ENCODE measurements at regions not wholly inside any gene's neighbourhood (a gene's known extent, or its start where the extent isn't known, plus 50 kb on each side); places are given as distances from the start of the nearest gene placed in this dataset.
"Not testable (repeated sequence)": the region's sequence is repeated elsewhere in the genome, so short reads cannot be mapped to it uniquely, and the experiment has no call there.

DNA sequence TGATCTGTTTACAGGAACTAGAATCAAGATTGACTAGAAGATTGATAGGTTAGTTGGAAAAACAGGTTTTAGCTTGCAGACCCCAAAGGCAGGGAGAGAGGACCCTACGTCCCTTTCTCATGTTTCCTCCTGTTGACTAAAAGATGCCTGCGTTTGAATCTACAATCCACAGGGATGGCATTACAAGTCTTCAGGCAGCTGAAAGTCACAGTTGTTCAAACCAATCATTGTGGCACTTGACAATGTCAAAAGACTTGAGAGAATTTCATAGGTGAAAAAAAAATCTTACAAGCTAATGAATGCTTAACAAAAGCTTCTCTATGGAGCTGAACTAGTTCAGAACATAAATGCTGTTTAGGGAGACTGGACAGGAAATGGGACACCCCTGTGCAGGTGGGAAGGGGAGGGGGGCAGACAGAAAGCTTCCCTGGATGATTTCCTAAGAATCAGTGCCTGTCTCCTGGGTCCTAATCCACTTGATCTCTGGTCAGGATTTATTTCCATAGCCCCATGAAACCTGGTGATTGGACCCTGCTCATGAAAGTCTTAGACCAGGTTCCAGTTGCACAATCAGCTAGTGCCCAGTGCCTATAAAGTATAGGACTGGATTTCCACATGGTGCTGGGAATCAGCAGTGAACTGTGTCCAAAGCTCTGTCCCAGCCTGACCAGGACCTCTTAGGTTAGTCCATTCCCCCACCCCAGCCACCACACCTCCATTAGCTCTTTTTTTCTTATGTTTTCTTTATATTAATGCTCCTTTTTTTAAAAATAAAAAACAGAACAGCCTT is 91.6 kb upstream of the BCAR3 start:
- no peak for DNase-seq (ENCODE audit: low spot score)

DNA sequence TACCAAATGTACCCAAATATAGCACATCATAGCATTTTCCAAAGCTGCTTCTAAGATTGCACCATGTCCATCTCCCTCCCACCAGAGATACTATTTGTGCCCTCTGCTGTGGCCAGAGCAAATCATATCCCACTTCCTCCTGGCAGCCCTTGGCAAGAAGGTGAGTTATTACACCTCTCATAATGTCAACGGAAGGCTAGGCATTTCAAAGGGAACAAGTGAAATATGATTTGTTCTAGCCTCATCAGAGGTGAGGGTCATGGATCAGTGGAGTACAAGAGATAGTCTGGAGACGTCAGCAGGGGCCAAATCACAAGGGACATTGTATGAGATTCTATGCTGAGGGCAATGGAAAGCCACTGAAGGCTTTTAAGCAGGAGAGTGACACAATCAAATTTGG is 90.2 kb upstream of the BCAR3 start:
- no peak for DNase-seq (ENCODE audit: low spot score)

DNA sequence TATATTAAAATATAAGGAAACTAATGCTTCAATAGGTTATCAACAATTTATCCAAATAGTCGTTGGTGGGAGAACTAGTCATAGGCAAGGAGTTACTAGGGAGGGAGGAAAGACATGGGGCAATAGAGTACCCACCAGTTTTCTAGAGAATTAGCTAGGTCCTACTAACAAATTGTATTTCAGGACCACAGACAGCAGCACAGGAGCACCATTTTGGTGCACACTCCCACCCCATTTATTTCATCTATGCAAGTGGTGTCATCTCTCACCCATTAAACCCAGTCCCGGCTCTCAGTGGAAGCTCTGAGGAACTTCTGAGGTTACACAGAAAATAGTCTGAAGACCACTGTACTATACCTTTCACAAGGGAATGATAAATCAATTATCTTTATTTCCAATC is 89.0 kb upstream of the BCAR3 start:
- peak; percentile 10 for DNase-seq (ENCODE audit: low spot score)

DNA sequence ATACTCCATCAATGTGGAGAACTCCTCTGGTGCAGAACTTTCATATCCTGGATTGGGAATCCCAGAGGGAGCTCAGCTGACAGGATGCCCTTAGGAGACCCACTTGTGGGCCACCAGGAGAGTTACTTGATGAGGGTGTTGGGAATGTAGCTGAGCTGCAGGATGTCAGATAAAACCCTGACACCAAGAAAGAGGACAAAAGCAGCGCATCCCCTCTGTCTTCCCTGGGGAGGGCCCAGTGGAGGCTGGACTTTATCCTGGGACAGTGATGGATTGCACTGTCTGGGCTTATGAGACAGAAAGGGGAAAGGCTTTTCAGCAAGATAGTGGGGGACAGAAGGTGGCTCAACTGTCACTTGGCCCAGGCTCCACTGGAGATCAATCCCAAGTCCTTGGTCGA is 88.1 kb upstream of the BCAR3 start:
- DNase-seq (ENCODE audit: low spot score) = no peak

DNA sequence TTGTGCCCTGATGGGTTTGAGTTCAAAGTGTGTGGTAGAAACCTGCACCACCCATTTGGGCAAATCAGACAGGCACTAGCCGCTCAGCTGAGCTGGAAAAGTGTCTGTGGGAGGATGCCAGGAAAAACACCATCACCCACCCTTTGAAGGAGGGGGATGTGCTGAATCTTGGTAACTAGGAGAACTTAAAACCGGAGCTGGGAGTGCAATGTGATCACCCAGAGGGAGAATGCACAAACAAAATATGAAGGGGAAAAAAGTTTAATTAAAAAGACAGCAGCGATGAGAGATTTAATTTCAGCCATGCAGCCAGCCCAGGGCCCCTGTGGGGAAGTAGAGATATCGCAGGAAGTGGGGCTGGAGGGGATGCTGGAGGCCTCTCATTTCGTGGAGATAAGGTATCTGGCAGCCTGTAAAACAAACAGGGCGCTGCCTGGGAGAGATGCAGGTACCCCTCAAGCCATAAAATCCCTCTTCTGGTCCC is 86.8 kb upstream of the BCAR3 start:
- no peak for DNase-seq (ENCODE audit: low spot score)

DNA sequence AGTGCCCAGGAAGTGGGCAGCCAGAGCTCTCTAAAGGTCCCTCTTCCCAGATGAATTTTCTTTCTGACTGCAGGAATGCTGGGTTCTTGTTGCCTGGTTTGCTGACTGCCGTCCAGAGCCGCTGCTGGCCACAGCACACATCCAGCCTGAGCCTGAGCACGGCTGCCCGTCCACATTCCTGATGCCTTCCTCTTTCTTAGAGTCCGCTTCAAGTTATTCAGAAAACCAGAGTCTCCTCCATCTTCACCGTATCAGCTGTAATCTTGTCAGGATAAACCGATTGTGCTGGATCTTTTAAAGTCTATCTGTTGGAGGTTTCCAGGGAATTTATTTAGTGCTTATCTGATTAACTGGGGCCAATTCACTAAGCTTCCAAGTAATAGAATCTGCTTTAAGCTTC is 84.8 kb upstream of the BCAR3 start:
- DNase-seq (ENCODE audit: low spot score) = no peak

DNA sequence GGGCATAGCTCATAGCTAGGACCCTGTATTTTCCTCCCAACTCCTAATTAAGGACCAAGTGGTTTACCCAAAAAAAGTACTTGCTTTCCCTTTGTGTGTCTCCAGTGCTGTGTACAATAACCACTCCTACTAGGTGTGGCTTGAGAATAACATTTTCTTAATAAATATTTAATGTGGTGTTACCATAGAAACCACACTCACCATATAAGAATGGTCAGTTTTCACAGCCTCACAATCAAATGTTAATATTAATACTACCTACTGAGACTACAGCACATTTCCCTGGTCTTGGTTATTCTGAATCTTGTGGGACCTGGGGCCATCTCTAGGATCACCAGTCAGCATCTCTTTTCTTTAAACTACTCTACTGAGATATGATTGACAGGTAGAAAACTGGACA is 83.5 kb upstream of the BCAR3 start:
- peak; percentile 8 for DNase-seq (ENCODE audit: low spot score)

DNA sequence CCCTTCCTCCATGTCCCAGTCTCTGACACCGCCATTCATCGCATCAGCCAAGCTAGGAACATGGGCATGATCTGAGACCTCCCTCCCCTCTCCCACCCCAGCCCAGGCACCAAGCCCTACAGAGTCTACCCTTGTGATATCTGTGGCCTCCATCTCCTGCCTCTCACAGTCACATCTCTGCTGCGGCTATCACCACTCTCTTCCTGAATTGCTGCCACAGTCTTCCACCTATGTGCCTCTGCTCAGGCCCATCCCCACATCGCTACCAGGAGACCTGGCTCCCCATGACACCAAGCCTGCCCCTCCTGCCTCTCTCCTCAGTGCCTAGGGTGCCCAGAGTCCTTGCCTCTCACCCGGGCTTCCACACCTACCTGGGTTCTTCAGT is 82.7 kb upstream of the BCAR3 start:
- no peak for DNase-seq (ENCODE audit: low spot score)

DNA sequence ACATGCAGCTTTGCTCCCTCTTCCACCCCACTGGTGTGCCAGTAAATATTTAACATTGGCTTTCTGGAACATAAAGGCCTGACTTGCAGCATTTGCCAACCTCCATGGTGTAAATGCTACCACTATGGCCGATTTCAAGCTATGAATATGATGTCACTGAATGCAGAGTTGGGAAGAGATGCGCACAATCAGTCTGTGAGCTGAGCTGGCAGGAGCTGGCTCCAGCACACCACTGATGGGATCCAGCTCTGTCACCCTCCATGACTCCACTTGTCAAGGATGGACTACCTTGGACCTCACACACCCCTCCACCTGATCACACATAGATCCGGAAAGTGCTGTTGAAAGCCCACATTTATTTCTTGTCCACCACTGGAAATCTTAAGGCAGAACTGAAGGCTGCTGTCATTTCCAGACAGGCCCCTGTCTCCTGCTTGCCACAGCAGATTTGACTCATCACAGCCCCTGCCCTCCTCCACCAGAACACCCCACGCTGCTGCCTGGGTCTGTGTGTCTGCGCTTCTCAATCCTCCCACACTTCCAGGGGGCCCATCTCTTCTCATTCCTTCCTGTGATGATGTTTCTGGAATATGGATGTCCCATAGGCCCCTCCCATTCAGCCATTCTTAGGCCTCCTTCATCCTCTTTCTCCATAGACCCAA is 82.2 kb upstream of the BCAR3 start:
- no peak for DNase-seq (ENCODE audit: low spot score)

DNA sequence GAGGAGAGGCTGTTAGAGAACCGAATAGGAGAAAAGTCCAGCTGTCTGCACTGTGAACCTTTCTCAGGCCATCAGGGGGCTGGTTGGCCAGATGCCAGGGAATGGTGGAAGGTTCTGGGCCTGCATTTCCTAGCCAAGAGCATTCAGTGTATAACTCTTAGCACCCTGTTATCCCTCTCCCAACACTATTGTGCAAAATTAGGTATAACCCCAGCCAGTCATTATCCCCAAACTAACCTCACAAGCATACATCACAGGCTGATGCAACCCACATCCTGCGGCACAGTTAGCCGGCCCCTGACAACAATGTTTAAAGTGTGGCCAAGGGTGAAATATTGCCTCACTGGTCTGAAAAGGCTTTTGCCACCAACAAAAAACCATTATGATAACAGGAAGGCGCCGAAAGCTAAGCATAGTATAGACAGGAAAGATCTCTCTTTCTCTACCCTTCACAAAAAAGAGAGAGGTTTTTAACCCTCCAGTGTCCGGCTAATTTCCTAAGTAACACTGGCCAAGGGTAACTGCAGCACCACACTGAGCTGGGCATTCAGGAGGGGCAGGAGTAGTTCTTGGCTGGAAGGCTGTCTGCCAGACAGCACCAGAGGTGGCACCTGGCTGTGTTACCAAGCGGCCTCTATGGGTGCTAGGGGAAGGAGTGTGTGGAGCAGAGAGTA is 77.3 kb upstream of the BCAR3 start:
- DNase-seq (ENCODE audit: low spot score) = peak; percentile 44

DNA sequence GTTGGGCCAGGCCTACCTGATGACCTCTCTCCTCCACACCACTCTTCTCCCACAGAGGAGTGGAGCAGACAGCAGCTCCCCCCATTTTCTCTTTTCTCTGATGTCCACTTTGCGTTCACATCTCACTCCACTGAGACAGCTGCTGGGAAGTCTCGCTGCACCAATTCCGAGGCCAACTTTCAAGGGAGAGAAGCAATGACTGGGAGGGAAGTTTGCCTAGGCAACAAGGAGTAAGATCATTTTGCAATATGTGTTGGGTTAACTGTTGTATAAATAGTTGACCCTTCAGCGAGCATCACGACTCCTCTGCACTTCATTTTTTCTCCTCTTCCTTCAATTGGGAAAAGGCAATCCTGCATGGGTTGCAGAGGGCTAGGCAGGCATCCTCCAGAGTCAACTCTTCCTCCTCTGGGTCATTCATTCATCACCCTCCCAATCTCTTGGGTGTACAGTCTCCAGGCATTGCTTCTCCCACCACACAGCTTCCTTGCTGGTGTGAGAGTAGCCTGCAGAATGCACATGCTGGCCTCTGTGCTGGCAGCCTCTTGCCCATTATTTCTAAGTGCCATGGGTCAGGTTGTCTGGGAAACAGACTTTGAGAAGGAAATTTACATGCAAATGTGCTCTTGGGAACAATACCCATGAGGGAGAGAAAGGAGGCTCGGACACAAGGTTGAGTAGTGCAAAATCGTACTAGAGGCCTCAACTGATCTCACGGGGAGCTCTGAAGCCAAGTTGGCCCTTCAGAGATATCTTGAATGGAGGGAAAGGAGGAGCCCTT is 75.8 kb upstream of the BCAR3 start:
- DNase-seq (ENCODE audit: low spot score) = no peak

DNA sequence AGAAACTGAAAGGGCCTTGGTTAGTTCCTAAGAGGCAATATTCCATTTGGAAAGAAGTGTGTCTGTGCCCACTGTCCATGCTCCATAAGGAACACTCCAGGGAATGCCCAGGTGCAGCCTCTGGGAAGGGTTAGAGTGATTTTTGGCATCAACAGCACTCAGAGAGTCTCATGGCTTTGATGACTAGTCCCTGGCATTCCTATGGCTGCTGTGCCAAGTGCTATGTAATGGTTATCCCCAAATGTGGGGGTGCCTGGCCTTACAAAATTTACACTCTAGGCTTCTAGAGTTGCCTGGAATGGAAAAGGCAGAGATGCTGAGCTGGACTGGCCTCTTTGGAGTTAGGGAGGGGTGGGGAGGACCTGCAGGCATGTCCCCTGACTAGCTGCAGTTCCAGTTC is 75.0 kb upstream of the BCAR3 start:
- no peak for DNase-seq (ENCODE audit: low spot score)

DNA sequence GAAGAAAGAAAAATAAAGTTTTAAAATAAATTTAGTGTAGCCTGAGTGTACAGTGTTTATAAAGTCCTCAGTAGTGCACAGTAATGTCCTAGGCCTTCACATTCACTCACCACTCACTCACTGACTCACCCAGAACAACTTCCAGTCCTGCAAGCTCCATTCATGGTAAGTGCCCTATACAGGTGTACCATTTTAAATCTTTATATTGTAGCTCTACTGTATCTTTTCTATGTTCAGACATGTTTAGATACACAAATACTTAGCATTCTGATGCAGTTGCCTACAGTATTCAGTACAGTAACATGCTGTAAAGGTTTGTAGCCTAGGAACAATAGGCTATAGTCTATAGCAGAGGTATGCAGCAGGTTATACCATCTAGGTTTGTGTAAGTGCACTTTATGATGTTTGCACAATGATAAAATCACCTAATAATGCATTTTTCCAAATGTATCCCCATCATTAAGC is 73.6 kb upstream of the BCAR3 start:
- DNase-seq (ENCODE audit: low spot score) = not testable (repeated sequence)

DNA sequence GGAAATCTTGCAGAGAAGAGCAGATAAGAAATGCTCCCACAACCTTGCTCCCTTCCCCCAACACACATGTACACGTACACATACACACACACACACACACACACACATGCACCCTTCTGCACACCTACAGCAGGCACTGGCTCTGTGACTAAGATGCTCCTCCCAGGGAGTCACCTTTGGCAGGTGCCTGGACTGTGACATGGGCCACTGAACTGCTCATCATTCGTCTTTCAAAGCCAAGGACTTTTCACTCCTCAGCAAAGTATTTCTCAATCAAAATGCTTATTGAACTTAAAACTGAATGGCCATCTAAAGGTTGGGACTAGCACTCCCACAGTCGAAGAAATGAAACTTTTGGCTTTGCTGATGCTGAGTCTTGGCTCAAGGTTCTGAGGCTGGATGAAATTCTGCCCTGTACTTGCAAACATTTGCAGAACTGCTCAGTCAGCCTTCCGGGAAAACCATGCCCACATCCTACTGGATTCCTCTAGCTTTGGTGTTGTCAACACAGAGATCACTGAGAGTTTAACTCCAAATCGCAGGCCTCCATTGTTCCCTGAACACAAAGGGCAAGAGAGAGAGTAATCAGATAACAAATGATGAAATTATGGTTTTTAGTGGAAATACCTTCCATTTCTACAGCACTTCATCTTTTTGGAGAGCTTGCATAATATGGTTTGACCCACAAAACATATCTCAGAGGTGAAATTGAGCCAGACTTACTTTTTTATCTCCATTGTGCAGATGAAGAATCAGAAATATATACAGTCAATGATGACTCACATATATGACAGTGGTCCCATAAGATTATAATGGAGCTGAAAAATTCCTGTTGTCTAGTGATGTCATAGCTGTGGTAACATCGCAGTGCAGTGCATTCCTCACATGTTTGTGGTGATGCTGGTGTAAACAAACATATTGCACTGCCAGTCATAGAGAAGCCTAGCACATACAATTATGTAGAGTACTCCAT is 72.4 kb upstream of the BCAR3 start:
- DNase-seq (ENCODE audit: low spot score) = peak; percentile 54

DNA sequence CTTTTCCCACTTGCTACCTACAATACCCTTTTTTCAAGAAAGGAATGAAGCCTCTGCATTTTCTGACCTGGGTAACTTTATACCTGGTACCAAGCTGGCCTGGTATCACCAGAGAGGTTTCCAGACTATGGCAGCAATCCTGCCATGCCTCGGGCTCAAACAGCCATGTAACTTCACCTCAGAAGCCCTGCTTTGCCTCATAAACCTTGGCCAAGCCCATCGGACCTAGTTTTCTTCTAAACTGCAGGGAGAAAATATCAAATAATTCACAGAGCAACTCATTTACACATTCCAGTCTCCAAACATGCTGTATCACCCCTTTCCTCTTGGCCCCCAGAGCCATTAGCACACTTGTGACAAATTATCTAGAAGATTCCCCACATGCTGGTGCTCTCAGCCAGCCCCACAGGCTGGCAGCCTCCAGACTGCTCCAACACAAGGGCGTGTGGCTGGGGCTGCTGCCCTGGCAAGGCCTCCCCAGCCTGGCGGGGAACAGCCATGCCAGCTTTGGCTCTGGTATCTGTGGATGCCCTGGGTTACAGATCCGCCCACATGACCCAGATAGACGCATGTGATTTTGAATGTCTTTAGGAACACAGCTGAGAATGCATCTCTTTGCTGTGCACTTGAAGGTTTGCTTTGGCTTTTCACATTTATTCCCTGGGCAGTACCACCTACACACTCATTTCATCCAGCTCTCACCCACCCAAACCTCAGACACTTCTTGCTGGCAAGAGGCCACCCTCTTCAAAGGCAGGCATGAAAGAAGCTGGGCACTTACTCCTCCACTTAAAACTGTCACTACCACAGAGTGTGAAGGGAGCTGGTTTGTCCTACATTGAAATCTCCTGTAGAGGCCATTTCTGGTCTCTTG is 70.0 kb upstream of the BCAR3 start:
- no peak for DNase-seq (ENCODE audit: low spot score)

DNA sequence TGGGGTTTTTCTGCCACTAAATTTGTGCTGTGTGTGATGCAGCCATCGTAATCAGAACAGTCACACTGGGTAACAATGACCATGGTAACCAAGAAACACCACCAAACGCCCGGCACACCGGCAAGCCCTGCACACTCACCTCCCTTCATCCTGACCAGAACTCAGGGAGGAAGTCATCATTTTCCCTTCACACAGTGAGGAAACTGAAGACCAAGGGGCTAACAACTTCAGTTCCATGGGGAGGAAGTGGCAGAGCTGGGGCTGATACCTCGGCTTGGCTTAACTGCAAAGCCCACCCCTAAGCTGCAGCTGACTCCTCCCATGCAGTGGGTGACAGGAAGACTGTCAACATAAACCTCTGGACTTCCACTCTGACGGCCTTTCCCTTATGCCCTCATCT is 69.3 kb upstream of the BCAR3 start:
- no peak for DNase-seq (ENCODE audit: low spot score)

DNA sequence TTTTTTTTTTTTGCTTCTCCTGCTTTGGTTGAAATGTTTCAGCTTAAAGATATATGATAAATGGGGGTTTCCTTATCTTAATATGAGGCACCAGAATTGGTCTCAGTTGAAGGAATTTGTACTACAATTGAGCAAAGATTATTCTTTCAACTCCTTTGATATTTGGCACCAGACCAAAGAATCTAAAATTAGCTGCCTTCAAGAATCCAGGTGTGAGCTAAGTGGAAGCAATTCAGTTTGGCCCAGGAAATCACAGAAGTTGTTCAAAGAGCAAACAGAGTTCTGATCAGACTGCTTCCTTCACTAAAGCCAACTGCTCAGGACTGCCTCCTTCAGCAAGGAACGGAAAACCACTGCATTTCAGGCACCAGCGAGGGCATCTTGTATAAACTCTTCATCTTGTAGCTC is 68.3 kb upstream of the BCAR3 start:
- no peak for DNase-seq (ENCODE audit: low spot score)

DNA sequence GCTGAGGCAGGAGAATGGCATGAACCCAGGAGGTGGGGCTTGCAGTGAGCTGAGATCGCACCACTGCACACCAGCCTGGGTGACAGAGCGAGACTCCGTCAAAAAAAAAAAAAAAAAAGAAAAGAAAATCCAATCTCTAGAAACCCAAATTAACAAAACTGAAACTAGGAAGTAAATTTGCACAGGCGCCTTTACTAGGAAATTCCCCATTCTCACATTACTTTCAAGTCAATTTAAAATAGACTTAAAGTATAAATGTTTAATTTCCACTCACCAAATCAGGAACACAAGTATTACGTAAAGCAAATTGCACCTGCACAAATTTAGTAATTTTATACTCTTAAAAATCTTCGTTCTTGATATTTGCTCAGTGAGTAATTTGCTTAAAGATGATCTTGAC is 67.8 kb upstream of the BCAR3 start:
- DNase-seq (ENCODE audit: low spot score) = no peak

DNA sequence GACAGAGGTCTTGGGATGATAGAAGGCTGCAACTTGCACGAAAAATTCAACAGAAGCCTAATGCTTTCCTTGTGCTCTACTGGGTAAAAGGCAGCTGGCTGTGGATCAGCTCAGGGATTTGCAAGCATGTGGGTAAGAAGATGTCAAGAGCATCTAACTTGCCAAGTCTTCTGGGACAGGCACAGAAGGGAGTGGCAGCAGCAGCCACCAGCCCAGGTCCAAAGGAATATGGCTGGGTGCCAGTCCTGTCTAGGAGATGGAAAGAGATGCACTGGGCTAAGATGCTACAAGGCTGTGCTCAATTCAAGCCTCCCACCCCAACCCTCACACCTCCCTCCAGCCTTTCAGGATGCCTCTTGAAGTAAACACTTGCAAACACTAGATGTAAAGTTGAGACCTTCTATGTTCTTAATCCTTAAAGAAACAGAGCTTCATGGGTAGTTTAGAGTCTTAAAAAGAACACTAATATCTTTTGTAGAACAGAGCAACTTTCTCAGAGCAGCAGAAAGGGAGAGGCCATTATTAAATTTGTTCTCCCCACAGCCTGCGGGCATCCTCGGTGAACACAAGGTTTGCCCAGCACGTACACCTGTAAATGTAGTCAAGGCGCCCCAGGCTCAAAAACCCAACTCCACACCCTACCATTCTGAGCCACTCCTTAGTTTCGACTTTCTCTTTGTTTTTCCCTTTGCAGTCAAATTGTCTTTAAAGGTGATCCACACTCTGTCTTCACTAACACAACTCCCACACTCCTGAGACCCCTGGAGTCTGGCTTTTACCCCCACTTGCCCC is 64.6 kb upstream of the BCAR3 start:
- DNase-seq (ENCODE audit: low spot score) = no peak
